T-helper 2 cell (primary cell): ENCODE measurements at regions not wholly inside any gene's neighbourhood (a gene's known extent, or its start where the extent isn't known, plus 50 kb on each side); places are given as distances from the start of the nearest gene placed in this dataset.

ENCODE experiments used
- DNase-seq, 5 experiments: peaks; one replicate each; pipeline versions ENCODE4 v3.0.0 to v3.0.0-alpha.2; 2012 to 2022

DNA sequence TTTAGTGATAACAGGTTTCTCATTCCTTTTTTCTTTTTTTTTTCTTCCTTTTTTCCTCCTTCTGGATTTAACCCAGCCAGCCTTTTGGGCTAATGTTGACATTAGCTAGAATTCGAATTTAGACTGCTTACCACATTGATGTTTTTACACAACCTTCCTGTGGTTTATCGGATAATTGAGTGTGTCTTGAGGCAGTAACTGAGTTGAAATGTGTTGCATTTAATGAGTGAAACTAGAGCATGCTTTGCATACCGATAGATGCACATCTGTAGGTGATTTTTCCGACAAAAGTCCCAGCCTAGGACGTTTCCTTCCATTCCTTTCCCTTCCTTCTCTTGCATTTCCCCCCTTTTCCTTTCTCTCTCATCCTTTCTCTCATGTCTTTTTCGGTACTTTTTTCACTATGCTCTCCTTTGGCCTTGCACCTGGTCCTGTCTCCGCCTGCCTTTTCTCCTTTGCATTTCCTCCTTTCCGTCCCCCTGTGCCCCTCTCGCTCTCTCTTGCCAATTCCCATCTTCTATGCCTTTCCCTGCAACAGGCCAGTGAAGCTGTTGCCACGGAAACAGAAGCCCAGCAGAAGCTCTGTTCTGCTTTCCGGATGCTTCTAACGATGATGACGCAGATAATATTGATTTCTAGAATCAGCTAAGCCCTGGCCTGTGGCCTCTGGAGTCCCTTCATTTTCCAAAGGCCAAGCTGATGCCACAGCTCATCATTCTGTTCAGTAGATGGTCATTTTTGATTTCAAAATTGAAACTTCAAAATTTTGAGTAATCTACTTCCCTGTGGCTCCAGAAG lies 76.1 kb downstream of the SLC25A47 start:
- no peak for DNase-seq

DNA sequence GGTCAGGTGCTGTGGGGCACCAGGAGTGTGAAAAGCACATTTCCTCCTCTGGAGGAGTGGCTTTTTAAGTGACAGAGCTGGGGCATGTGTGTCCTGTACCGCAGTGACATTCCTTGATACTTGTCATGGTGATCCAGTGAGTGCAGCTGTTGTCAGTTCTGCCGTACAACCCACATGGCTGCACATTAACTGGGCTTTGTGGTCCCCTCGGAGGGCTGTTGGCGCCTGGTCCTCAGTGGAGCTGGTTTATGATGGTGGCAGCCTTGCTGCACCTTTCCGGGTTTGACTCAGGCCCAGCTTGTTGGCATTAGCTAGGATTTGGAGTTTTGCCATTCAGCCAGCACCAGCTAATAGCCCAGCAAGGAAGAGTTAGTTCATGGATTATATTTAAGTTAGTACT lies 77.0 kb downstream of the SLC25A47 start:
- DNase-seq: no peak

DNA sequence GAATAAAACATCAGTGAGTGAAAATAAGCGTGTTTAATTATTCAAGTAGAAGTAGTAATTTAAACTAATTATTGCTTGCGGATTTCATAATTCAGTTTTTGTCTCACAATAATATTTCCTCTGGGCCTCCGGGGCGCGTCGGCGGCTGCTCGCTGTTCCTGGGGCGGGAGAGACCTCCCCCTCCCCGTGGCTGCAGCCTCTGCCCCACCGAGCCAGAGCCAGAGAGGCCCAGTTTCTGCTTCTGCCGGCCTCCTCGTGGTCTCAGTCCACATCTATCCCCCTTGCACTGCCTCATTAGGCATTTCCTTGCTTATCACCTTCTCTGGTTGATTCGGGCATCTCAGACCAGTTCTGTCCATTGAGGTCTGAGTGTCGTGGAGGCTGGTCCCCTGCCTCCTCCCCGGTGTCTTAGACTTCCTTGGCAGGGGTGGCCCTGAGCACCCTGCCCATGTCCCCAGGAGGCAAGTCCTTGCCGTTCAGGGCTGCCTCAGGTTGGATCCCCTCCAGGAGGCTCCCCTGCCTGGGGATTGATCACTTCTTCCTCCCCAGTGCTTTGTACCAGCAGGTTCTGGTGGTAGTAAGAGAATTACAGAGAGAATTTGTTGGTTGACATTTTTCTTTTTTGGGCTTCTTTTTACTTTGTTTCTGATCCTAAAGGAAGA lies 78.0 kb downstream of the SLC25A47 start:
- DNase-seq: no peak

DNA sequence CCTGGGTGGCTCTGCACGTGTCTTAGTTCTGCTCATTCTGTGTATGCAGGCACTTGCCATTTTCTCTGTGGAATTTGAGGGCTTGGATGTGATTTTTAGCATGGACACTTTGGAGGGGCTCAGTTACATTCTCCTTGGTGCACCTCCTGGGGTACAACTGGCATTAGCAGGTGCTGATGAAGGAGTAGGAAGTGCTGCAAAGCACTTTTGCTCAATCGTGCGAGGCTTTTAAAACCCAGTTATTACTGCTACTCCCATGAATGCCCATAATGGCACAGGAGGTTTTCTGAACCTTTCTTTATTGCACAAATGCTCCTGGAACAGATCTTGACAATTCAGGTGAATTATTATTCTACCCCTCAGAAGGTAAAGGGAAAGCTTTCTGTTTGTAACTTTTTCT lies 78.7 kb downstream of the SLC25A47 start:
- no peak for DNase-seq

DNA sequence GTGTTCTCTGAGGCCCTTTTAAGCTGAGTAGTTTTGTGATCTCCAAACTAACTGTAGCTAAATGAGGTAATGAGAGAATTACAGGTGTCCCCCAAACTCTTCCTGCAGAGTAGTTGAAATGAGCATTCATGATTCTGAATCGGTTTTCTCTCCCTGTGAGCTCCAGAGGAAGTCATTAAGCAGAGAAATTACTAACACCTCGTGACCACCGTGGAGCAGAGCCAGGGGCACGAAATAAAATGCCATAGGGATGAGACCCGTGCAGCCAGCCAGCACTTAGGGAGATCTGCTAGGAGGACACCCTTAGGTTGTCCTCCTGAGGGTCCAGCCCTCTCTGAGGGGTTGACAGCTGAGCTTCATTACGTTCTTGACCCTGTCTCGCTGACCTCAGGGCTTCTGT lies 79.5 kb downstream of the SLC25A47 start:
- no peak for DNase-seq

DNA sequence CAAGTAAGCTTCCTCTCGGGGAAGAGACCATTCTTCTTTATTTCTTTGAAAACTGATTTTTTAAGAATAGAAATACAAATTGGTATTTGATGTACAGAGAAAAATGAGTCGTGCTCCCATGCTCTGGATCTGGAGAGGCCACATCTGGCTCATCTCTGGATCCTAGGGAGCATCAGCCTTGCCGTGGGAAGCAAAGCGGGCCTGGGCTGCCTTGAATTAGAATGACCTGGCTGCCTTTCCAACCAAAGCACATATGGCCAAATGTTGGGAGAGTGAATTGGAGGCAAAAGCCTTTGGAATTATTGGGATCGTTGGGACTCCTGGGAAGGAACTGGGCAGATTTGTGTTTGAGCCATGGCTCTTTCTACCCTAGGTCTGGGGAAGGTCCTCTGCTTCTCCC lies 80.0 kb downstream of the SLC25A47 start:
- no peak for DNase-seq

DNA sequence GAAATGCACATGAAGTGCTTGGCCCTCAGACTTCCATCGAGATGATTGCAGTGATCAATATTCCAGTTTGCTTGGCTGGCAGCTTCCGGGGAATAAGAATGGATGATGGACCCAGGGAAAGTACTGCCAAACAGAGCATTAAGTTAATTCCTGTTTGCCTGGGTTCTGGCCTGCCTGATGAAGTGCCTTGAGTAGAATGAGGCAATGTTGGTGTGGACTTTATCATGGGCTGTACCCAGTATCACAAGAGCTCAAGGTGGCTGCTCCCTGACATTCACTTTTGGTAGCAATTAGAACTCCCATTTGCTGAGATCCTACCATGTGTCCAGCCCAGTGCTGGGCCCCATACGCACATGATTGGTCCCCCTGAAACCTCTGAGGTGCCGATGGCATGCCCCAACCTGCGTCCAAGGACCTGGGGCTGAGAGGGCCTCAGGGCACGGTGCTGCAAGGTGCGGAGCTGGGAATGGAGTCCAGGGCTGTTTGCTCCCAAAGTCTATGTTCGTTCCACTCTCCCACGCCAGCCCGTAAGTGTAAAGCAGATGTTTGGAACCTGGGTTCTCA lies 80.7 kb downstream of the SLC25A47 start:
- DNase-seq: no peak

DNA sequence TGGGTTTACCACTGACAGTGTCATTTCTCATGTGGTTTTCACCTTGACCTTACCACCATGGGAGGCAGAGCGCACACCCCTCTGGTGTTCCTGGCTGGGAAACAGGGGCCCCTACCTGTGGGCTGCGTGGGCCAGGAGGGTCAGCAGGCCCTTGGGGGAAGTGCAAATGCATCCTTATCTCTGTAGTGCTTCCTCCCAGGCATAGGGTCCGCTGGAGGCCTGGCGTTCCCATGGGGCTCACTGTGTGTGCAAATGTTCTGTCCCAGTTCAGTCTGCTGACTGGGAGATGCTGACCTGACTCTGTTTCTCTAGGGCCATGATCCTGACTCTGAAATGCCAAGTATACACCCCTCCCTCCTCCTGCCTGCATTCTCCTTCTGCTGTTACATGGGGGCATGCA lies 81.3 kb downstream of the SLC25A47 start:
- DNase-seq: no peak

DNA sequence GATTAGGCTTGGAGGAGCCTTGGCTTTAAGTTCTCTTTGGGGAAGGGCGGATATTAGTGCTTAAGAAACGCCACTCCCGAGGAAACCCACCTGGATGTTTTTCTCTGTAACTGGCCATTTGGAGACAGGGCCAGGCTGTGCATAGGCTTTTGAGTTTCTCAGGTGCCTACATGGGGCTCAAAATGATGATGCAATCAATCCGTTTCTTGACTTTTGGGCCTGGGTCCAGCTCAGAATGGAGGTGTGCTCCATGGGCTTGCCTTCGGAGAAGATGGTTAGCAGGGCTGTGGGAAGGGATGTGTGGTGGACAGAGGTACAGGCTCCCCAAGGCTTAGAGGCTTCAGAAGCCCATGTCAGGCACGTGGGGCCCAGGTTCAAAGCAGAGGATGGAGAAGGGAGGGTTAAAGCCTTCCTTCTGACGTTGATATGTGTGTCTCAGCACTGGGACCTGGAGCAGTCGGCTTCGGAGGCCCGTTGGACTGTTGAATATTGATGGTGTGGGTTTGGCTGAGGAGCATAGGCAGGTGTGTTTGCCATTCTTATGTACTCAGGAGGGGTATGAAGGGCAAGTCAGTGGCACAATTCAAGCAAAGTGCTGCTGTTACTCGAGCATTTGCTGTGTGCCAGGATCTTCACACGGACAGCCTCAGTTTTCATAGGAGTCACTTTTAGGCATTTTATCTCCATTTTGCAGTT lies 82.8 kb downstream of the SLC25A47 start:
- DNase-seq: no peak

DNA sequence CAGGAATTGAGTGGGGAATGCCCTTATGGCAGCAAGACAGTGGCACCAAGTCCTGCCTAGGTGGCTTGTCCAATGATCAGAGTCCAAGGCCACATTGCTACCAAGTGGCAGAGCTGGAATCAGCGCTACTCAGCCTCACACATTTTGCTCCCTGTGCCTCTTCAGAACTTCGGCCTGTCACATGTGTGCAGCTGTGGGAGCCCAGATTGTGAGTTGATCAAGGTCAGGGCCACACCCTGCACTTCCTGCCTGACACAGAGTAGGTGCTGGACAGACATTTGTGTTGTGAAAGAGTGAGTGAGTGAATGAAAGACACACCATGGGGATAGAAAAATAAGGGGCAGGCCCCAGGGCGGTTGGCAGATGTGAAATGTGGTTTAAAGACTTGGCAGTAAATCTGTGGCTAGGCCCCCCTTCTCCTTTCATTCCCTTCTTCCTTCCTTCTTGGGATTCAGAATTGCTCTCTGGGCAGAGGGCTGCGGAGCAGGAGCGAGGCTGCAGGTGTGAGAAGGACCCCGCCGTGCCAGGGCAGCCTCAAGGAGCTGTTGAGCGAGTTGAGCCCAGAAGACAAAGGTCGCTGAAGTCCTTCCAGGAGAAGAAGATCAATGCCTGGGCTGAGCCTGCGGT lies 83.5 kb downstream of the SLC25A47 start:
- peak in 2 of 5 experiments; percentile 30 to 69 for DNase-seq

DNA sequence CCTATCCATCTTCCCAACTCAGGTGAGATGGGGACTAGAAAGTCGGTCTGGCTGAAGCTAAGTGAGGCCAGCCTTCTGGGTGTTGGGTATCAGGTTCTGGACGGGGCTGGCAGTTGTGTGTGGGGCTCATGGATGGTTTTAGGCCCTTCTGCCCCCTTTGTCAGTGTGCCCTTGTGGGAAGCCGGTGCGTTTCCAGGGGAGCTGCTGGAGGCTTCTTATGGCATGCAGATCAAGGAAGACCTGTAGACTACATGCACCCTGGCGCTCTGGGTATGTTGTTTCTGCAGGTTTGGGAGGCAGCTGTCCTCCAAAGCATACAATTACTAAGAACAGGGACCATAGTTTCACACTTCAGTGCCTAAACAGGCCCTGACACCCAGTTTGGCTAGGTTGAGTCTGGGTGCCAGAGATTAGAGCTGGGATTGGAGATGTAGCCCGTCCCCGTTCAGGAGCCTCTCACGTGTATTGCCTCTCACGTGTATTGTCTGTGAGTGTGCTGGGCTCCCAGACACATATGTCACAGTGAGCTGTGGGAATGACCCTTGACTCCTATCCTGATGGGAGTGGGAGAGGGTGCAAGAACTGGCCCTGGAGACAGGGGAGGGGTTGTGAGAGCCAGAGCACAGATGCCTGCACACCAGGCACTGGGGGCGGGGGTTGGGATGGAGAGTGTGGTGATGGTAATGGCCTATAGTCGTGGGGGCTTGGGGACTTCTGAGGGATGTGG lies 84.4 kb downstream of the SLC25A47 start:
- DNase-seq: no peak

DNA sequence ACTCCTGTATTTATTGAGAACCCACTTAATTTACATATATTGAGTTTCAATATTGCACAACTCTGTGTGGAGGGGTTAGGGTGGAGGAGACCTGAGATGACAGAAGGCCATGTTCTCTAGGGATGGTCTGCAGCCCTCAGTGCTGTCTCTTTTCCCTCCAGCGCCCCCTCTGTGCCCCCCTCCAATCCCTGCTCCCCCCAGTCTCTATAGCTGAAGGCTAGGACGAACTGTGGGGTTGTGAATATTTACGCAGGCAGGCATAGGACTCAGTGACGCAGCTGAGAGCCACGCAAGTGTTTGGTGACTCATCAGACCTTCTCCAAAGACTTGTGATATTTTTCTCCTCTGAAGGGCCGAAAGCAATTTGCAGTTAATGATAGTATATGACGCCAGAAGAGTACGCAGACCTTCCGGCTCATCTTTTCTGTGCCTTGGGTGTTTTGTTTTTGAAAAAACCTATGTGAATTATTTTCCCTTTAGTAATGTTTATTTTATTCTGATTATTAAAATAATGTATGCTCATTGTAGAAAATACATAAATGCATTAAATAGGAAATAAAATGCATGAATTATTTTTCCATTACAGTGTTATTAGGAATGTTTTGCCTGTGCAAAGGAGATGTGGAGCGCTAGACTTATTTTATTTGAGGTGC lies 85.3 kb downstream of the SLC25A47 start:
- DNase-seq: peak in 1 of 5 experiments; percentile 30

DNA sequence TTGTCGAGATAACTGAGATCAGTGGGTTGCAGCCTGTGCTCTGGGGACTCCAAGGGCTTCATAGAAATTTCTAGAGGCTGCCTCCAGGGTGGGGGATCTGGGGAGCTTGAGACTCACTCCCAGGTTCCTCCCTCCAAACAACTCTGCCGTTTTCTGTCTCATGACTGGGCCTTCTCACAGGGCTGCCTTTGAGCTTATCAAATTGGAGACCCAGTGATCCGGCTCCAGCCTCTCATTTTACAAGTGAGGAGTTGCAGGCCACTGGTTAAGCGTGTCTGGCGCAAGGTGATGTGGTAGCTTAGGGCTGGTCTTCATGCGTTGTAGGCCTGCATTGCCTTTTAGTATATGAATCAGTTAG lies 85.8 kb downstream of the SLC25A47 start:
- no peak for DNase-seq

DNA sequence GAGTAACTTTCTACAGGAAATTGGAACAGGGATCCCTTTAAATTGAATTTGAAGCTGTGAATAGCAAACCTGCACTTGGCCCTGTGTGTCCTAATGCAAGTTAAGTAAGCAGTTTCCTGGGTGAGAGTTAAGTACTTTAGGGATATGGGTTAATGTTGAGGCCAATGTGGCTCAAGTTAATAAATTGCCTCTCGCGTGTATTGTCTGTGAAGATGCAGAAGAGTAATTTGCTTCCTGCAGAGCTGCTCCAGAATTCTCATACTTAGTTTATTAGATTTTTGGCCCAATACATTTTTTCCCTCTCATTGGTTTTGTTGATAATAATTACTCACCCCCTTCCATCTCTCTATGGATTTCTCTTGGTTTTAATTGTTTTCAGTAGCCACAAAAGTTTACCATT lies 86.5 kb downstream of the SLC25A47 start:
- no peak for DNase-seq

DNA sequence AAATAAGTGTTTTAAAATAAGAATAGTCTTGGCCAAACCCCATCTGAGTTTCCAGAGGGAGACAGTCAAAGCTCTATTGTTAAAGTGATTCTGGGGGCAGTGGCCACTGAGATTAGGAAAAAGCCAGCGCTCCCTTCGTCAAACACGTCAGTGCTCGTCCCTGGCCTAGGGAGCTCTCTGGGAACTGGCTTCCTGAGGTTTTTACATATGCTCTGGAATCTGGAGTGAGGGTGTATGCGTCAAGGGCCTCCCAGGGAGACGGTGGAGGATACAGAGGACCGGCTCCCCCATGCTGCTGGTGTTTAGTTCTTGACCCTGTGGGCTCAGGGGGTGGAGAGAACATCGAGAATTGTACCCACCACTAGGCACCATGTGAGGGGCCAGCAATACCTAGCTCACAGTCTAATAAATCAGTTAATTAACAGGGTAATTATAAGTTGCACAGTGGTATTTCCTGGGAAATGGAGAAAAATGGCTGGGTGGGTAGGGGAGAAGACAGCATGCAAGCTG lies 87.0 kb downstream of the SLC25A47 start:
- no peak for DNase-seq

DNA sequence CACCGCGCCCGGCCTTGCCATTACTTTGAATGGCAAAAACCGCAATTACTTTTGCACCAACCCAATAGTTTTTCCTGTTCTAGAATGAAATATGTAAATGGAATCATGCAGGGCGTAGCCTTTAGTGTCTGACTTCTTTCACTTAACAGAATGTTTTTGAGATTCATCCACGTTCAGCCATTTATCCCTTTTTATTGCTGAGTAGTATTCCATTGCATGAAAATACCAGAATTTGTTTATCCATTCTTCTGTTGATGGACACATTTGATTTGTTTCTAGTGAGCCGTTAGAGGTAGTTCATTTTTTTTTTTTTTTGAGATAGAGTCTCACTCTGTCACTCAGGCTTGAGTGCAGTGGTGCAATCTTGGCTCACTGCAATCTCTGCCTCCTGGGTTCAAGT lies 90.6 kb downstream of the SLC25A47 start:
- no peak for DNase-seq

DNA sequence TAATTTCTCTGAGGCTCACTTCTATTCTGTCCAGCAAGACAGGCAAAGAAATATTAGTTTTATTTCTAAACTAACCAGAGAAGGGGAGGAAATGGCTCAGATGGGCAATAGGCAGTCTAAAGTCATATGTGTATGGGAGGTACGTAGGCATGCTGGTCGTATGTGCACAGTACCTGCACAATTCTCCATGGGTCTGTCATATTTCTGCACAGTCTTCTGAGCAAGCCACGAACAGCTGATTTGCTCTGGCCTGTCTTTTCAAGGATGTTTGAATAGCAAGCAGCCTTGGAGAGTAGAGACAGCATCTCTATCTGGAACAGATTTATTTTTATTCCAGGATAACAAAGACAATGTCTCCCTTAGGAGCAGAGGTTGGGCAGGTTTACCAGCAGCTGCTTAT lies 92.1 kb downstream of the SLC25A47 start:
- DNase-seq: no peak

DNA sequence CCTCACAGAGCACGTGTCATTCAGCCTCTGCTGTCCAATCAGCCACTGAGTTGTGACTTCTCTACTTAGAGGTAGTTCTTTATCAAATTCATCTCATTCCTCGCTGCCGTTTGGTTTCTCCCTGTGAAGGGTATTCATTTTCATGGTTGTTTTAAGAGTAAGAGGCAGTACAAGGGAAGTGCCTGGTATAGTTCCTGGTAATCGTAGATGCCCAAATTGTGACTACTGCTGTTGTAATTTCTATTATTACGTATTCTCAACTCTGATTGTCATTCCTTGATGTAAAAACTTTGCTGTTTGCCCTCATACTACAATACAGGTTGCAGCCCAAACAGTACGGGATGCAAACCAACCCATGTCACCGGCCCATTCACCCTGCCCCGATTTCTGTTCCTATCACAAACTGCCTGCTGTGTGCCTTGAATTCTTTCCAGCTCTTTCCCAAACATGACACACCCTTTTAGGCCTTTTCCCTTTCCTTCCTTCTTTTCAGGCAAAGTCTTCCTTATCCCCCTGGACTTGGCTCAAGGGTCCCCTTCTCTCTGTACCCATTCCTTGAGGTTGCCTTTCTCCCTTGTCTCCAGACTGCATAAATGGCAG lies 93.0 kb downstream of the SLC25A47 start:
- DNase-seq: no peak

DNA sequence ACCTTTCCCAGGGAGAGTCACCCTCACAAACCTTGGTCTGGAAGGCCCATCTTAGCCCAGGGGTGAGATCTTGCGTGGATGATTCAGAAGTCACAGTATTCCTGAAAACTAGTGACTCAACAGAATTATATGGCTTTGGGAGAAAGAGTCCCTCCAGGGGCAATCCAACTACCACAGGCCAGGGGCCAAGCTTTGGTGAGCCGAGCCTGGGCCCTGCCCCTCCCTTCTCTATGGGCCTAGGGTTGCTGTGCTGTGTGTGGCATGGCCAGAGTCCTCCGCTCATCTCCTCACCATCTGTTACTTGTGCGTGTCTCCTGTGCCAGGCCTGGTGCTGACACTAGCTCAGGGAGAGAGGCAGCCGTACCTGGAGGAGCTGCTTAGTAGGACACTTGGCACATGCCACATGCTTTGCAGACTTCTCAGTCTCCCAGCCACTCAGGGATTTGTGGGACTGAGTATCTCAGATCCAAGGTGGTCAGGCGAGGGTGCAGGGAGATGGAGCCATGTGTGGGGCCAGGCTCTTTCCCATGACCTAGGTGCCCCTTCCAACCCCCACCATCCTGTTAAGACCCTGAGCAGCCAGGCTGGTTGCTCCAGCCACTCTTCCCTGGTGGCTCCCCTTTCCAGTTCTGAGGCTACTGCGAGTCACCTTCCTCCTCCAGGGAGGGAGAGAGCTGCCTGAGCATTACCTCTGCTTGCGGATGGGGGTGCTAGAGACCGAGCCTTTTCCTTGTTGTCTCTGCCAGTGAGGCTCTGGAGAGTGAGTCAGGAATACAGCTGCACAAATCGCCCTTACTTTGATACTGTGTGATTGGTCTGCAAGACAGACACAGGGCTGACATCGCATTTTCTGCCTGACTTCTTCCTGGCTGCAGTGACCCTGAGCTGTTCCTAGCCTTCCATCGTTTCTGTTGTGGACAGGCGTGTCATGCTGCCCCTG lies 94.1 kb downstream of the SLC25A47 start:
- no peak for DNase-seq

DNA sequence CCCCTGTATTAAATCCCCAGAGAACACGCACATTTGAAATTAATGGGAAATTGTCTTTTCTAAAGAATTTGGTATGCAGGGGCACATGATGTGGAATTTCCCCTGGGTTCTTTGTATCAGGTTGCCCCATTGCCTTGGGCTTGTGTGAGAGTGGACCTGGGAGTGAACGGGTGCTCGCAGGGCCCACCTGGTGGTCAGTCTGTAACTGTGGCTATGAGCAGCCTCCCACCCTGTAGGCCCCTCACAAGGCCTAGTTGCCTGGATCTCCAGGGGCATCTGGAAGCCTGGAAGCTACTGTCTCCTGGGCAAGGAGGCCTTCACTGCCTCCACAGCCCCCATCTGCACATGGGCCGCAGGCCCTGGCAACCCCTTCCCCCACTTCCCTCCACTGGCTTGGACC lies 96.7 kb downstream of the SLC25A47 start:
- no peak for DNase-seq
